H1 (cell line): ENCODE measurements at regions not wholly inside any gene's neighbourhood (a gene's known extent, or its start where the extent isn't known, plus 50 kb on each side); places are given as distances from the start of the nearest gene placed in this dataset.
"Not testable (repeated sequence)": the region's sequence is repeated elsewhere in the genome, so short reads cannot be mapped to it uniquely, and the experiment has no call there.

Experiments
- CTCF ChIA-PET: fragments of 300-600 bp; sonication (Branson Sonifier 250); formaldehyde crosslinking; loops from one replicate; lab custom pipeline; 2021; ENCODE audit not compliant: partially characterized antibody; lab: Charles Lee
- POLR2A ChIA-PET: fragments of 300-600 bp; sonication (Branson Sonifier 250); formaldehyde crosslinking; loops from one replicate; lab custom pipeline; 2021; ENCODE audit warnings: inconsistent platforms; ENCODE audit not compliant: partially characterized antibody; lab: Charles Lee
- DNase-seq, 2 experiments: peaks; one replicate each; pipeline versions ENCODE4 v3.0.0 to v3.0.0-alpha.2; 2010 to 2022; ENCODE audit warnings: low spot score in 2 of 2, low read depth in 1 of 2, mixed read lengths in 1 of 2
- FAIRE-seq: peaks from 2 replicates; lab custom pipeline; 2011; peaks lifted over from hg19 to GRCh38; lab: Jason Lieb, UNC
- H2AFZ ChIP-seq: 2 replicates; pipeline ENCODE4 v1.8.1; 2012; ENCODE audit warnings: low read length, inconsistent platforms
- H2AK5ac ChIP-seq: 2 replicates; pipeline ENCODE4 v1.6.1; 2013; ENCODE audit warnings: low read depth, low read length
- H2BK120ac ChIP-seq: replicated peaks from 2 replicates; pipeline ENCODE3; 2013; ENCODE audit warnings: low read depth, low read length, inconsistent platforms
- H2BK12ac ChIP-seq: 2 replicates; pipeline ENCODE4 v1.6.1; 2013; ENCODE audit warnings: low read depth, low read length
- H2BK15ac ChIP-seq: 2 replicates; pipeline ENCODE4 v1.6.1; 2013; ENCODE audit warnings: low read length
- H2BK20ac ChIP-seq: 2 replicates; pipeline ENCODE4 v1.6.1; 2013; ENCODE audit warnings: low read length
- H2BK5ac ChIP-seq: 2 replicates; pipeline ENCODE4 v1.6.1; 2013; ENCODE audit warnings: low read depth, low read length
- H3K14ac ChIP-seq: 2 replicates; pipeline ENCODE4 v1.6.1; 2013; ENCODE audit warnings: inconsistent platforms; ENCODE audit not compliant: insufficient read length
- H3K18ac ChIP-seq: 2 replicates; pipeline ENCODE4 v1.6.1; 2013; ENCODE audit warnings: low read length; ENCODE audit errors: extremely low read depth
- H3K23ac ChIP-seq: 2 replicates; pipeline ENCODE4 v1.6.1; 2013; ENCODE audit warnings: inconsistent platforms; ENCODE audit not compliant: insufficient read length
- H3K23me2 ChIP-seq: 2 replicates; pipeline ENCODE4 v1.6.1; 2013; ENCODE audit warnings: low read depth, low read length
- H3K27ac ChIP-seq: 2 replicates; pipeline ENCODE4 v1.6.1; 2011; ENCODE audit warnings: low read depth, low read length, inconsistent platforms
- H3K27me3 ChIP-seq, 4 experiments: replicated peaks in 1 of 4; 1 replicate in 1 of 4; 2 replicates in 3 of 4; pipeline versions ENCODE4 v1.6.1 to v1.8.1; 2011 to 2013; ENCODE audit warnings: low read length in 3 of 4, mild to moderate bottlenecking in 3 of 4, inconsistent platforms in 2 of 4, mixed read lengths in 2 of 4, moderate library complexity in 1 of 4; ENCODE audit not compliant: control insufficient read depth in 3 of 4, insufficient read depth in 3 of 4; ENCODE audit errors: extremely low read depth in 1 of 4
- H3K36me3 ChIP-seq, 4 experiments: 2 replicates each; pipeline versions ENCODE4 v1.6.1 to v1.8.1; 2011 to 2013; ENCODE audit warnings: mild to moderate bottlenecking in 4 of 4, low read length in 3 of 4, moderate library complexity in 2 of 4, control low read depth in 1 of 4, inconsistent platforms in 1 of 4; ENCODE audit not compliant: insufficient read depth in 4 of 4, control insufficient read depth in 2 of 4
- H3K4ac ChIP-seq: replicated peaks from 2 replicates; pipeline ENCODE3; 2013; ENCODE audit warnings: low read length, low read depth, mixed read lengths, inconsistent platforms; ENCODE audit not compliant: insufficient read length
- H3K4me1 ChIP-seq, 4 experiments: replicated peaks in 1 of 4; 1 replicate in 1 of 4; 2 replicates in 3 of 4; pipeline versions ENCODE4 v1.6.1 to v1.8.1; 2011 to 2013; ENCODE audit warnings: low read length in 3 of 4, inconsistent platforms in 2 of 4, mixed read lengths in 1 of 4; ENCODE audit not compliant: insufficient read depth in 4 of 4, control insufficient read depth in 3 of 4
- H3K4me2 ChIP-seq, 2 experiments: 2 replicates each; pipeline versions ENCODE4 v1.6.1 to v1.8.1; 2011 to 2013; ENCODE audit warnings: low read depth in 2 of 2, low read length in 2 of 2, control low read depth in 1 of 2, inconsistent platforms in 1 of 2, mild to moderate bottlenecking in 1 of 2; ENCODE audit not compliant: insufficient read depth in 1 of 2
- H3K4me3 ChIP-seq, 4 experiments: fragments of 200-600, 300-600 bp in 1 of 4; sonication (generic), shearing (Covaris generic), sonication (Bioruptor Twin) in 1 of 4; 2 replicates each; pipeline versions ENCODE4 v1.5.1 to v1.8.1; 2011 to 2016; ENCODE audit warnings: low read length in 4 of 4, low read depth in 3 of 4, control low read depth in 2 of 4, inconsistent platforms in 2 of 4, mild to moderate bottlenecking in 2 of 4, mixed read lengths in 1 of 4, moderate library complexity in 1 of 4; ENCODE audit not compliant: insufficient read depth in 2 of 4; ENCODE audit errors: extremely low read depth in 1 of 4
- H3K56ac ChIP-seq: replicated peaks from 2 replicates; pipeline ENCODE3; 2013; ENCODE audit warnings: low read depth, mild to moderate bottlenecking, mixed read lengths, low read length, inconsistent platforms; ENCODE audit not compliant: insufficient read length
- H3K79me1 ChIP-seq: 2 replicates; pipeline ENCODE4 v1.6.1; 2013; ENCODE audit warnings: low read depth, low read length, control low read depth
- H3K79me2 ChIP-seq, 2 experiments: 2 replicates each; pipeline versions ENCODE4 v1.6.1 to v1.8.1; 2012 to 2013; ENCODE audit warnings: low read length in 2 of 2, mild to moderate bottlenecking in 2 of 2, inconsistent platforms in 1 of 2; ENCODE audit not compliant: insufficient read depth in 2 of 2, control insufficient read depth in 1 of 2
- H3K9ac ChIP-seq, 4 experiments: replicated peaks in 1 of 4; 1 replicate in 1 of 4; 2 replicates in 3 of 4; pipeline versions ENCODE4 v1.6.1 to v1.8.1; 2011 to 2013; ENCODE audit warnings: low read depth in 3 of 4, low read length in 3 of 4, control low read depth in 2 of 4, mild to moderate bottlenecking in 2 of 4, moderate library complexity in 2 of 4, inconsistent platforms in 1 of 4; ENCODE audit errors: extremely low read depth in 1 of 4
- H3K9me3 ChIP-seq, 2 experiments: 2 replicates each; pipeline versions ENCODE4 v1.6.1 to v1.8.1; 2012 to 2013; ENCODE audit warnings: mild to moderate bottlenecking in 2 of 2, moderate library complexity in 2 of 2, control low read depth in 1 of 2, inconsistent platforms in 1 of 2, low read depth in 1 of 2, low read length in 1 of 2, mixed read lengths in 1 of 2; ENCODE audit not compliant: insufficient read depth in 2 of 2
- H4K20me1 ChIP-seq, 2 experiments: replicated peaks in 1 of 2; 2 replicates each; pipeline versions ENCODE3 to v1.8.1; 2011 to 2013; ENCODE audit warnings: inconsistent platforms in 2 of 2, low read length in 2 of 2, mild to moderate bottlenecking in 1 of 2; ENCODE audit not compliant: insufficient read depth in 2 of 2, control insufficient read depth in 1 of 2
- H4K5ac ChIP-seq: 2 replicates; pipeline ENCODE4 v1.6.1; 2013; ENCODE audit warnings: low read length, low read depth, mixed read lengths, inconsistent platforms; ENCODE audit not compliant: insufficient read length
- H4K8ac ChIP-seq: 2 replicates; pipeline ENCODE4 v1.8.0; 2013; ENCODE audit warnings: mild to moderate bottlenecking, moderate library complexity, low read length, inconsistent platforms; ENCODE audit not compliant: insufficient read depth; ENCODE audit errors: extremely low read depth
- H4K91ac ChIP-seq: replicated peaks from 2 replicates; pipeline ENCODE3; 2013; ENCODE audit warnings: low read length, mixed read lengths, inconsistent platforms; ENCODE audit not compliant: insufficient read length
- WGBS, 2 experiments: shearing (Covaris generic) in 1 of 2; methylation state at CpG; one replicate each; pipeline versions ENCODE4 v1.1.6 to v1.1.7; 2013 to 2015; ENCODE audit warnings: low lambda C conversion rate in 2 of 2, mixed read lengths in 2 of 2, inconsistent platforms in 1 of 2, low coverage in 1 of 2, missing lambda C conversion rate in 1 of 2; ENCODE audit not compliant: insufficient replicate concordance in 2 of 2, insufficient coverage in 1 of 2, insufficient read length in 1 of 2; ENCODE audit errors: extremely low coverage in 1 of 2, missing lambda C conversion rate in 1 of 2; 5-methylcytosine and 5-hydroxymethylcytosine counted together

DNA sequence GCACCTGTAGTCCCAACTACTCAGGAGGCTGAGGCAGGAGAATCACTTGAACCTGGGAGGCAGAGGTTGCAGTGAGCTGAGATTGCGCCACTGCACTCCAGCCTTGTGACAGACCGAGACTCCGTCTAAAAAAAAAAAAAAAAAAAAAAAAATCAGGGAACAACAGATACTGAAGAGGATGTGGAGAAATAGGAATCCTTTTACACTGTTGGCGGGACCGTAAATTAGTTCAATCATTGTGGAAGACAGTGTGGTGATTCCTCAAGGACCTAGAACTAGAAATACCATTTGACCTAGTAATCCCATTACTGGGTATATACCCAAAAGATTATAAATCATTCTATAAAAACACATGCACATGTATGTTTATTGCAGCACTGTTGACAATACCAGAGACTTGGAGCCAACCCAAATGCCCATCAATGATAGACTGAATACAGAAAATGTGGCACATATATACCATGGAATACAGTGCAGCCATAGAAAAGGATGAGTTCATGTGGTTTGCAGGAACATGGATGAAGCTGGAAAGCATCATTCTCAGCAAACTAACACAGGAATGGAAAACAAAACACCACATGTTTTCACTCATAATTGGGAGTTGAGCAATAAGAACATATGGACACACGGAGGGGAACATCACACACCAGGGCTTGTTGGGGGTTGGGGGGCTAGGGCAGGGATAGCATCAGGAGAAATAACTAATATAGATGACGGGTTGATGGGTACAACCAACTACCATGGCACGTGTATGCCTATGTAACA lies 200.4 kb downstream of the RFPL4B start:
- H3K4me3 ChIP-seq, H2BK12ac ChIP-seq, FAIRE-seq, H3K9ac ChIP-seq, H3K14ac ChIP-seq, H2BK5ac ChIP-seq, H3K4me2 ChIP-seq, H2AFZ ChIP-seq, H3K27me3 ChIP-seq, H3K23ac ChIP-seq, H3K4me1 ChIP-seq, H3K36me3 ChIP-seq, H3K79me2 ChIP-seq, POLR2A ChIA-PET, H3K4ac ChIP-seq, H3K79me1 ChIP-seq, H4K8ac ChIP-seq, H4K20me1 ChIP-seq, H2BK20ac ChIP-seq, H2AK5ac ChIP-seq, H3K56ac ChIP-seq, H3K18ac ChIP-seq, H4K5ac ChIP-seq, H4K91ac ChIP-seq, H3K9me3 ChIP-seq, DNase-seq, H2BK120ac ChIP-seq, H3K23me2 ChIP-seq, H3K27ac ChIP-seq, H2BK15ac ChIP-seq: not testable (repeated sequence)
- 99% methylated on average over 5 of the region's 8 CpGs; no CpG with 5 or more reads in 1 of the 2 experiments for WGBS, 2 experiments
- CTCF ChIA-PET, result interaction anchor here (1.1 kb wide), 1 partner anchor 13 kb away, joined by 3 read pairs; no protein-coding TSS in a partner anchor
